Left ventricle myocardium inferior (tissue), 1 donor: ENCODE measurements at regions not wholly inside any gene's neighbourhood (a gene's known extent, or its start where the extent isn't known, plus 50 kb on each side); places are given as distances from the start of the nearest gene placed in this dataset.

Experiments
- DNase-seq: peaks from one replicate; pipeline ENCODE4 v3.0.0-alpha.2; 2020
- H3K27ac ChIP-seq: fragments of 200-600 bp; replicated peaks from 2 replicates; pipeline ENCODE4 v1.8.0; 2021
- H3K27me3 ChIP-seq: fragments of 200-600 bp; 2 replicates; pipeline ENCODE4 v1.8.0; 2021; ENCODE audit warnings: low read depth
- H3K36me3 ChIP-seq: fragments of 200-600 bp; 2 replicates; pipeline ENCODE4 v1.8.0; 2021
- H3K4me1 ChIP-seq: fragments of 200-600 bp; 2 replicates; pipeline ENCODE4 v1.8.0; 2021
- H3K4me3 ChIP-seq: fragments of 200-600 bp; 2 replicates; pipeline ENCODE4 v1.8.0; 2021; ENCODE audit warnings: mild to moderate bottlenecking, moderate library complexity
- H3K9me3 ChIP-seq: fragments of 200-600 bp; replicated peaks from 2 replicates; pipeline ENCODE4 v1.8.0; 2021
- CTCF ChIP-seq: fragments of 200-600 bp; IDR thresholded peaks from 2 replicates; pipeline ENCODE4 v1.8.0; 2021; ENCODE audit warnings: antibody characterized with exemption, mild to moderate bottlenecking, borderline replicate concordance
- intact Hi-C: fragments of 100-400 bp; cut with micrococcal nuclease; formaldehyde crosslinking; loops from one replicate; pipeline ENCODE4 v1.11.0; 2022
- donor health status: DM: no; HTN: yes; CAD: no; lungs with severe emphysema.

GRCh38 chr10:36019749-36020148 is 377.7 kb upstream of the FZD8 start:
- intact Hi-C loops: no loop called here
- TF ChIP-seq CTCF: no peak
- no peaks in the 10 kb centered on the region for H3K4me1 ChIP-seq

GRCh38 chr10:36018996-36019395 is 376.9 kb upstream of the FZD8 start:
- Histone ChIP-seq H3K27ac (no peak overlapping the region), H3K4me3 (no peak overlapping the region), H3K4me1 (no peaks in the 10 kb centered on the region), H3K9me3 (no peaks in the 10 kb centered on the region), H3K36me3 (no peaks in the 10 kb centered on the region), H3K27me3 (no peaks in the 10 kb centered on the region)
- intact Hi-C loops: no loop called here
- DNase-seq: no peak
- TF ChIP-seq CTCF: no peak

More at GRCh38 chr10:36019749-36020148, 377.7 kb upstream of the FZD8 start:
- Histone ChIP-seq H3K27me3 (no peaks in the 10 kb centered on the region), H3K36me3 (no peaks in the 10 kb centered on the region), H3K27ac (no peak overlapping the region), H3K9me3 (no peaks in the 10 kb centered on the region), H3K4me3 (no peak overlapping the region)
- DNase-seq: no peak

- Histone ChIP-seq H3K27ac (no peak overlapping the region), H3K9me3 (no peaks in the 10 kb centered on the region), H3K27me3 (no peaks in the 10 kb centered on the region), H3K4me3 (no peak overlapping the region), H3K4me1 (no peaks in the 10 kb centered on the region), H3K36me3 (no peaks in the 10 kb centered on the region)
- DNase-seq: no peak
- intact Hi-C loops: no loop called here
- no peak for TF ChIP-seq CTCF
Measured at GRCh38 chr10:36017137-36017536, 375.0 kb upstream of the FZD8 start.

- DNase-seq: no peak
- Histone ChIP-seq H3K4me3 (no peak overlapping the region), H3K27me3 (no peaks in the 10 kb centered on the region), H3K36me3 (no peaks in the 10 kb centered on the region), H3K9me3 (no peaks in the 10 kb centered on the region), H3K4me1 (peaks cover 11% of the 10 kb centered on the region), H3K27ac (no peak overlapping the region)
- intact Hi-C loops: no loop called here
- TF ChIP-seq CTCF: no peak
Measured at GRCh38 chr10:36007369-36007768, 365.3 kb upstream of the FZD8 start.

- TF ChIP-seq CTCF: no peak
- intact Hi-C loops: no loop called here
- no peak overlapping the region for H3K4me3 ChIP-seq
- H3K4me1 ChIP-seq: peaks cover 11% of the 10 kb centered on the region
- H3K36me3 ChIP-seq: no peaks in the 10 kb centered on the region
- no peak for DNase-seq
- no peak overlapping the region for H3K27ac ChIP-seq
- H3K9me3 ChIP-seq: peaks cover 11% of the 10 kb centered on the region
- no peaks in the 10 kb centered on the region for H3K27me3 ChIP-seq
Measured at GRCh38 chr10:36003688-36004087, 361.6 kb upstream of the FZD8 start.
